RWPE1 (cell line): ENCODE measurements at regions not wholly inside any gene's neighbourhood (a gene's known extent, or its start where the extent isn't known, plus 50 kb on each side); places are given as distances from the start of the nearest gene placed in this dataset.
"Not testable (repeated sequence)": the region's sequence is repeated elsewhere in the genome, so short reads cannot be mapped to it uniquely, and the experiment has no call there.

Source experiments
- CTCF ChIA-PET: fragments of 350-600 bp; sonication (Branson Sonifier 250); formaldehyde crosslinking; extraction: SDS; loops from one replicate; lab custom pipeline; 2021; lab: Yijun Ruan, JAX
- POLR2A ChIA-PET: fragments of 400-600 bp; formaldehyde crosslinking; extraction: SDS; loops from one replicate; lab custom pipeline; 2020; ENCODE audit warnings: antibody characterized with exemption; ENCODE audit not compliant: low non-redundant PET; lab: Yijun Ruan, JAX
- DNase-seq: peaks from one replicate; pipeline ENCODE4 v3.0.0; 2012; ENCODE audit warnings: low spot score
- H3K27ac ChIP-seq: fragments of 450-650 bp; 2 replicates; pipeline ENCODE4 v1.5.1; 2017
- TF ChIP-seq, protein P1 (sequence below): fragments of 450-650 bp; conservative IDR thresholded peaks from 2 replicates; pipeline ENCODE4 v1.5.1; 2017; ENCODE audit warnings: low read depth, mild to moderate bottlenecking

DNA sequence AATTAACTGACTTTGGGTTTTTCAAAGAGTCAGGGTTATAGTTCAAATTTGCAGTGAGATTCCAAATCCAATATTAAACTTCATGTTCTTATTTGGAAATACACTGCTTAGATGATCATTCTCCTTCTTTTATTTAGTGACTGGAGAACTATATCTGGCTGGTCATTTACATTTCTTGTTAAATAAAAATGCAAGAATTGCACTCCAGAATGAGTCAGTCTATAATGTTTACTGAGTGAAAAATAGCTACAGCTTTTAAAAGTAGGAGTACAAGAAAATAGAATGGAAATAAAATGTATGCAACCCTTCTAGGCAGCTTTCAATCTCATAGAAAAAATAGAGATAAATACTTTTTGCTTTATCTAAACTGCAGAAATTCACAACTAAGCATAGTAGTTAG, 54.5 kb upstream of the CD2AP start:
- CTCF ChIA-PET = no interaction called here
- H3K27ac ChIP-seq = no peak overlapping the region
- no peak for DNase-seq
- TF ChIP-seq, protein P1, sequence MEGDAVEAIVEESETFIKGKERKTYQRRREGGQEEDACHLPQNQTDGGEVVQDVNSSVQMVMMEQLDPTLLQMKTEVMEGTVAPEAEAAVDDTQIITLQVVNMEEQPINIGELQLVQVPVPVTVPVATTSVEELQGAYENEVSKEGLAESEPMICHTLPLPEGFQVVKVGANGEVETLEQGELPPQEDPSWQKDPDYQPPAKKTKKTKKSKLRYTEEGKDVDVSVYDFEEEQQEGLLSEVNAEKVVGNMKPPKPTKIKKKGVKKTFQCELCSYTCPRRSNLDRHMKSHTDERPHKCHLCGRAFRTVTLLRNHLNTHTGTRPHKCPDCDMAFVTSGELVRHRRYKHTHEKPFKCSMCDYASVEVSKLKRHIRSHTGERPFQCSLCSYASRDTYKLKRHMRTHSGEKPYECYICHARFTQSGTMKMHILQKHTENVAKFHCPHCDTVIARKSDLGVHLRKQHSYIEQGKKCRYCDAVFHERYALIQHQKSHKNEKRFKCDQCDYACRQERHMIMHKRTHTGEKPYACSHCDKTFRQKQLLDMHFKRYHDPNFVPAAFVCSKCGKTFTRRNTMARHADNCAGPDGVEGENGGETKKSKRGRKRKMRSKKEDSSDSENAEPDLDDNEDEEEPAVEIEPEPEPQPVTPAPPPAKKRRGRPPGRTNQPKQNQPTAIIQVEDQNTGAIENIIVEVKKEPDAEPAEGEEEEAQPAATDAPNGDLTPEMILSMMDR = no peak
- POLR2A ChIA-PET = no interaction called here

DNA sequence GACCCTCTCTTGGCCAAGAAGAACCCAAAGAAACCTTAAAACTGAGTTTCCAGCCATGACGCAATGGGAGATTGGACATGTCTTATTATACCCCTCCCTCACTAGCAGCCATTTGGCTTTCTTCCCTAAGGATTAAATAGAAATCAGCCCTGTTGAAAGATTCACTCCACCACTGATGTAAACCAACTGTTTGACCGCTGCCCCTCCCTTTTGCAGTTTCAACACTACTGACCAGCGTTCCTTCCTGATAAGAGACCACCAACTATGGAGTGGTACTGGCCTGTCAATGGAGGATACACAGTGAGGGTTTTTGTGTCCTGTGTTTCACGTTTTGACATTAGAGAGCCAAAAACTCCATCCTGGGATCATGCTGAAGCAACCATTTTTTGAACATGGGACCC, 53.2 kb upstream of the CD2AP start:
- CTCF ChIA-PET = interaction anchor here (0.5 to 0.6 kb wide), 2 partner anchors 10 to 54 kb away, joined by 3 to 4 read pairs; no protein-coding TSS in a partner anchor
- no peak overlapping the region for H3K27ac ChIP-seq
- no peak for DNase-seq
- TF ChIP-seq, protein P1 = no peak
- POLR2A ChIA-PET = no interaction called here

DNA sequence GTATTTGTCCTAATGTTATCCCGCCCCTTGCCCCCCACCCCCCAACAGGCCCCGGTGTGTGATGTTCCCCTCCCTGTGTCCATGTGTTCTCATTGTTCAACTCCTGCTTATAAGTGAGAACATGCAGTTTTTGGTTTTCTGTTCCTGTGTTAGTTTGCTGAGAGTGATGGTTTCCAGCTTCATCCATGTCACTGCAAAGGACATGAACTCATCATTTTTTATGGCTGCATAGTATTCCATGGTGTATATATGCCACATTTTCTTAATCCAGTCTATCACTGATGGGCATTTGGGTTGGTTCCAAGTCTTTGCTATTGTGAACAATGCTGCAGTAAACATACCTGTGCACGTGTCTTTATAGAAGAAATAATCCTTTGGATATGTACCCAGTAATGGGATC, 51.9 kb upstream of the CD2AP start:
- POLR2A ChIA-PET, H3K27ac ChIP-seq, DNase-seq, CTCF ChIA-PET: not testable (repeated sequence)

DNA sequence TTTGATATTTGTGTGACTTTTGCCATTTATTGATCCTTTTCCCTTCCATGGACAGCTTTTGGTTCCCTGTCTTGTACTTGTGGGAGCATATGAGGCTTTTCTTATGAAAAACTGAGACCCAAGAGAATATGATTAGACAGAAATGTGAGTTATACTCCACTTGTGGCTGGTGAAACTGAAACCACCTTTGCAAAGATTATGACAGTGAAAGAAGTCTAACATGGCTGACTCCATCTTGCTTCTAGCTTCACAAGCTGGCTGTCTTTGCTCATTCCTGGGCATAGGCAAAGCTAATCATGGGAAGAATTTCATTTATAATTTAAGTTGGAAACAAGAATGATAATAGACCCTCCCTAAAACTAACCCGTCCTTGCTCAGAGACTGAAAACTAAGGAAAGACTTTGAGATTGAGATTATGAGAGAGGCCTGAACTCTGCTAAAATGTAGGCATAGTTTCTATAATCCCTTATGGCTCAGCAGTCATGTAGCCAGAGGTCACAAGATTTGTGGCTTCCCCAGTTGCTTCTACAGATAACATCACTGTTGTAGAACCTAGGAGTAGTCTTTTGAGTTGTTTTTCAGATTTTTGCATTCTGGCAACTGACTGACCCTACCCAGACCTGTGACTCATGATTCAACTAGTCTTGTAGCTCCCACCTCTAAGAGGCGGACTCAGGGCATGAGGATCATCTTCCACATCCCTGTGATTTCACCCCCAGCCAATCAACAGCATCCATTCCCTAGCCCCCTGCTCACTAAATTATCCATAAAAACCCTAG, 50.9 kb upstream of the CD2AP start:
- ChIA-PET CTCF (interaction anchor here (0.8 kb wide), 1 partner anchor 301 kb away, joined by 3 read pairs; no protein-coding TSS in a partner anchor), POLR2A (no interaction called here)
- no peak for DNase-seq
- H3K27ac ChIP-seq = no peak overlapping the region
- TF ChIP-seq, protein P1 = no peak

DNA sequence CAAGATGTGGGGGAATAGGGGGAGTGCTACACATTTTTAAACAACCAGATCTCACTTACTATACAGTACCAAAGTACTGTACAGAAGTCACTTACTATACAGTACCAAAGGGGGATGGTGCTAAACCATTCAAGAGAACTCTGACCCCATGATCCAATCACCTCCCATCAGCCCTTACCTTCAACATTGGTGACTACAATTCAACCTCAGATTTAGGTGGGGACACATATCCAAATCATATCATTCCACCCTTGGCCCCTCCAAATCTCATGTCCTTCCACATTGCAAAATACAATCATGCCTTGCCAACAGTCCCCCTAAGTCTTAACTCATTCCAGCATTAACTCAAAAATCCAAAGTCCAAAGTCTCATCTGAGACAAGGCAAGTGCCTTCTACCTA, 49.9 kb upstream of the CD2AP start:
- DNase-seq = no peak
- TF ChIP-seq, protein P1 = no peak
- CTCF ChIA-PET = no interaction called here
- POLR2A ChIA-PET = no interaction called here
- no peak overlapping the region for H3K27ac ChIP-seq
